Neuronal stem cell (in vitro differentiated cells): ENCODE measurements at regions not wholly inside any gene's neighbourhood (a gene's known extent, or its start where the extent isn't known, plus 50 kb on each side); places are given as distances from the start of the nearest gene placed in this dataset.
A peak's percentile ranks its signal among the peaks of the same experiment; 100 is the strongest.

ENCODE experiments used
- DNase-seq: peaks from one replicate; pipeline ENCODE4 v3.0.0-alpha.2; 2013; ENCODE audit warnings: low spot score
- H2AFZ ChIP-seq: one replicate; pipeline ENCODE4 v1.6.1; 2013; ENCODE audit warnings: mild to moderate bottlenecking, low read length, inconsistent platforms
- H2AK5ac ChIP-seq: 2 replicates; pipeline ENCODE4 v1.6.1; 2013; ENCODE audit warnings: low read depth, mild to moderate bottlenecking, inconsistent platforms, low read length, moderate library complexity, mixed read lengths
- H2BK120ac ChIP-seq: 2 replicates; pipeline ENCODE4 v1.6.1; 2013; ENCODE audit warnings: low read depth, mild to moderate bottlenecking, inconsistent platforms, low read length, moderate library complexity, mixed read lengths
- H2BK12ac ChIP-seq: one replicate; pipeline ENCODE4 v1.6.1; 2013; ENCODE audit warnings: low read length, inconsistent platforms
- H2BK15ac ChIP-seq: 2 replicates; pipeline ENCODE4 v1.6.1; 2013; ENCODE audit warnings: mild to moderate bottlenecking, low read length, inconsistent platforms, mixed read lengths
- H2BK5ac ChIP-seq: one replicate; pipeline ENCODE4 v1.6.1; 2013; ENCODE audit warnings: inconsistent platforms, mild to moderate bottlenecking, low read length, moderate library complexity
- H3K14ac ChIP-seq: one replicate; pipeline ENCODE4 v1.6.1; 2013; ENCODE audit warnings: low read length, inconsistent platforms
- H3K18ac ChIP-seq: 2 replicates; pipeline ENCODE4 v1.6.1; 2013; ENCODE audit warnings: low read length, inconsistent platforms
- H3K23ac ChIP-seq: 2 replicates; pipeline ENCODE4 v1.6.1; 2013; ENCODE audit warnings: low read depth, mild to moderate bottlenecking, mixed read lengths, low read length, inconsistent platforms; ENCODE audit not compliant: poor library complexity
- H3K27ac ChIP-seq: replicated peaks from 3 replicates; pipeline ENCODE4 v1.5.1; 2013; ENCODE audit warnings: low read length, inconsistent platforms
- H3K27me3 ChIP-seq, 3 experiments: 2 replicates each; pipeline ENCODE4 v1.6.1; 2013; ENCODE audit warnings: low read length in 3 of 3, mild to moderate bottlenecking in 2 of 3, inconsistent platforms in 1 of 3, low read depth in 1 of 3, mixed read lengths in 1 of 3, moderate library complexity in 1 of 3; ENCODE audit not compliant: control insufficient read depth in 3 of 3, insufficient read depth in 3 of 3
- H3K36me3 ChIP-seq, 2 donors: replicated peaks in 1 of 2; 2 replicates each; pipeline ENCODE4 v1.6.1; 2013; ENCODE audit warnings: low read length in 2 of 2; ENCODE audit not compliant: control insufficient read depth in 2 of 2, insufficient read depth in 2 of 2
- H3K4ac ChIP-seq: 2 replicates; pipeline ENCODE4 v1.6.1; 2013; ENCODE audit warnings: inconsistent platforms, mild to moderate bottlenecking, low read length, moderate library complexity
- H3K4me1 ChIP-seq, 2 donors: 1 replicate in 1 of 2; 2 replicates in 1 of 2; pipeline ENCODE4 v1.6.1; 2013; ENCODE audit warnings: low read length in 2 of 2, low read depth in 1 of 2; ENCODE audit not compliant: control insufficient read depth in 2 of 2, insufficient read depth in 1 of 2
- H3K4me2 ChIP-seq: one replicate; pipeline ENCODE4 v1.6.1; 2013; ENCODE audit warnings: mild to moderate bottlenecking, low read length, inconsistent platforms; ENCODE audit not compliant: insufficient read depth, poor library complexity, severe bottlenecking
- H3K4me3 ChIP-seq, 2 donors: 2 replicates each; pipeline ENCODE4 v1.5.1; 2013; ENCODE audit warnings: low read length in 2 of 2, mild to moderate bottlenecking in 2 of 2, inconsistent platforms in 1 of 2, moderate library complexity in 1 of 2
- H3K79me1 ChIP-seq: one replicate; pipeline ENCODE4 v1.6.1; 2013; ENCODE audit warnings: low read depth, mild to moderate bottlenecking, inconsistent platforms, low read length, moderate library complexity
- H3K9ac ChIP-seq: one replicate; pipeline ENCODE4 v1.6.1; 2013; ENCODE audit warnings: mild to moderate bottlenecking, low read depth, low read length, inconsistent platforms; ENCODE audit not compliant: poor library complexity
- H3K9me3 ChIP-seq, 2 donors: replicated peaks in 1 of 2; 2 replicates each; pipeline versions ENCODE3 to v1.6.1; 2013; ENCODE audit warnings: low read length in 2 of 2, mild to moderate bottlenecking in 2 of 2, inconsistent platforms in 1 of 2, low read depth in 1 of 2, mixed read lengths in 1 of 2, moderate library complexity in 1 of 2; ENCODE audit not compliant: control insufficient read depth in 2 of 2, insufficient read depth in 1 of 2
- H4K8ac ChIP-seq: one replicate; pipeline ENCODE4 v1.6.1; 2013; ENCODE audit warnings: low read depth, mild to moderate bottlenecking, inconsistent platforms, low read length, moderate library complexity
- H4K91ac ChIP-seq: one replicate; pipeline ENCODE4 v1.6.1; 2013; ENCODE audit warnings: low read length, low read depth, mild to moderate bottlenecking, inconsistent platforms; ENCODE audit not compliant: poor library complexity
- WGBS, 2 donors: extraction: QIAGEN DNeasy Blood & Tissue Kit; methylation state at CpG; one replicate each; pipeline ENCODE4 v1.1.7; 2013; ENCODE audit warnings: missing lambda C conversion rate in 2 of 2, mixed read lengths in 1 of 2; ENCODE audit not compliant: insufficient read length in 2 of 2, insufficient replicate concordance in 1 of 2; ENCODE audit errors: extremely low coverage in 2 of 2; 5-methylcytosine and 5-hydroxymethylcytosine counted together

DNA sequence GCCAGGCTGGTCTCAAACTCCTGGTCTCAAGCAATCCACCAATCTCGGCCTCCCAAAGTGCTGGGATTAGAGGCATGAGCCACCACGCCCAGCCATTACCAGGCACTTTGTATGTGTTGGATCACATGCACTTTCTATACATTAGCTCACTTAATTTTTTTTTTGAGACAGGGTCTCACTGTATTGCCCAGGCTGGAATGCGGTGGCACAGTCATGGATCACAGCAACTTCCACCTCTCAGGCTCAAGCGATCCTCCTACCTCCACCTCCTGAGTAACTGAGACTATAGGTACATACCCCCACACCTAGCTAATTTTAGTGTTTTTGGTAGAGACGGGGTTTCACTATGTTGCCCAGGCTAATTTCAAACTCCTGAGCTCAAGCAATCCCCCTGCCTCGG is 203.0 kb upstream of the MYL2 start:
- Histone ChIP-seq H3K14ac (no peak overlapping the region), H4K91ac (no peak overlapping the region)

DNA sequence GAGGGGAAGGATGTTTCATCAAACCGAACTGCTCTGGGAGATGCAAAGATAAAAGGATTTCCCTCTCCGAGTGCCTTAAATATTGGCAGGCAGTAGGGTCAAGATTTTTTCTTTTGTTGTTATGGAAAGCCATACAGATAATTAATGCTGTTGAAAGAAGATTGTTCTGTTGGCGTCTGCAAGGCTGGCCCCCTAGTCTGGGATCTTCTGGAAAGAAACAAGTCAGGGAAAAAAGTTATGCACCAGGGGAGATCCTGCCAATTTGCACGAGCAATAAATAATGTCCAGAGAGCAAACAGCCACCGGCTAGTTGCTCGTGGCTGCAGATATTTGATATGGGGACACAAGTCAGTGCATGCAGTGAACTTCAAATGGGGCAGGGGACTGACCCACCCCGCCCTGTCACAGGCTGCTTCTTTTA is 202.1 kb upstream of the MYL2 start:
- Histone ChIP-seq H3K9ac (no peak overlapping the region), H2BK120ac (no peak overlapping the region), H3K4me3 (no peak overlapping the region), H2AK5ac (no peak overlapping the region), H3K36me3 (no peaks in the 10 kb centered on the region), H4K91ac (no peak overlapping the region), H3K27me3 (no peaks in the 10 kb centered on the region), H3K4me2 (no peak overlapping the region), H3K18ac (no peak overlapping the region), H2BK12ac (no peak overlapping the region), H4K8ac (no peak overlapping the region), H3K14ac (no peak overlapping the region), H3K9me3 (no peaks in the 10 kb centered on the region), H2BK5ac (no peak overlapping the region), H3K4me1 (peaks cover 3 to 8% of the 10 kb centered on the region in 2 donors), H3K79me1 (no peaks in the 10 kb centered on the region), H3K4ac (no peak overlapping the region), H2AFZ (peak overlapping the region; percentile 46), H2BK15ac (no peak overlapping the region), H3K27ac (no peak overlapping the region), H3K23ac (no peak overlapping the region)
- no CpG with 5 or more reads among the region's 7 CpGs for WGBS, 2 donors
- DNase-seq = no peak

More for the DNA sequence above, 203.0 kb upstream of the MYL2 start:
- Histone ChIP-seq H4K8ac (no peak overlapping the region), H3K18ac (no peak overlapping the region), H3K4me1 (peaks cover 3 to 8% of the 10 kb centered on the region in 2 donors), H2BK120ac (no peak overlapping the region), H2BK12ac (no peak overlapping the region), H3K27ac (no peak overlapping the region), H3K9me3 (no peaks in the 10 kb centered on the region), H3K79me1 (no peaks in the 10 kb centered on the region), H2BK5ac (no peak overlapping the region), H2AFZ (no peak overlapping the region), H2AK5ac (no peak overlapping the region), H3K27me3 (no peaks in the 10 kb centered on the region), H3K4me3 (no peak overlapping the region), H2BK15ac (no peak overlapping the region), H3K36me3 (no peaks in the 10 kb centered on the region), H3K23ac (no peak overlapping the region), H3K4ac (no peak overlapping the region), H3K9ac (no peak overlapping the region), H3K4me2 (no peak overlapping the region)
- no CpG with 5 or more reads among the region's 6 CpGs for WGBS, 2 donors
- no peak for DNase-seq

DNA sequence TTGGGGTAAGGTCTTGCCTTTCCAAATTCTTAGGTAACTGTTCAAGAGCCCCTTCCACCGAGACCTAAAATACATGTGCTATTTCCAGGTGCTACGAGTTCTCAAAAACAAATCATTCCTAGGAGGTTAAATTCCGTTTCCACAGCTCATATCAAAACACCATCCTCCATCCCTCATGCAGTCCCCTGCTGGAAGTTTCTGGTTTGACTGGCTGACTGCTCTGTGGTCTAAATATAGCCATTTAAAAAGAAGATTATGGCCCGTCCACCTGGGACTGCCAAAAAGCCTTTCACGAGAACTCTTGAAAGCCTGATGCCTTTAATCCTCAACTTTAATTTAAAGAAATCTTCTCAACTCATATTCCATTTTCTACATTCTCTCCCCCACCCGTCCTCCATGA is 201.5 kb upstream of the MYL2 start:
- H4K91ac ChIP-seq = no peak overlapping the region
- 100% methylated on average over 1 of the region's 6 CpGs; no CpG with 5 or more reads in 1 of the 2 donors for WGBS, 2 donors
- no peak overlapping the region for H3K4me2 ChIP-seq
- H2BK5ac ChIP-seq = no peak overlapping the region
- H2BK120ac ChIP-seq = no peak overlapping the region
- H3K27ac ChIP-seq = no peak overlapping the region
- H2BK12ac ChIP-seq = no peak overlapping the region
- no peak for DNase-seq
- peaks cover 0 to 2% of the 10 kb centered on the region in 2 donors for H3K9me3 ChIP-seq
- H2AK5ac ChIP-seq = no peak overlapping the region
- H3K27me3 ChIP-seq = no peaks in the 10 kb centered on the region
- H3K36me3 ChIP-seq = no peaks in the 10 kb centered on the region
- peaks cover 3 to 8% of the 10 kb centered on the region in 2 donors for H3K4me1 ChIP-seq
- no peak overlapping the region for H2BK15ac ChIP-seq
- H3K4ac ChIP-seq = no peak overlapping the region
- H2AFZ ChIP-seq = peak overlapping the region; percentile 46
- H3K14ac ChIP-seq = no peak overlapping the region
- H3K9ac ChIP-seq = no peak overlapping the region
- no peak overlapping the region for H3K23ac ChIP-seq
- H3K4me3 ChIP-seq = no peak overlapping the region
- H3K79me1 ChIP-seq = no peaks in the 10 kb centered on the region
- no peak overlapping the region for H3K18ac ChIP-seq
- no peak overlapping the region for H4K8ac ChIP-seq

DNA sequence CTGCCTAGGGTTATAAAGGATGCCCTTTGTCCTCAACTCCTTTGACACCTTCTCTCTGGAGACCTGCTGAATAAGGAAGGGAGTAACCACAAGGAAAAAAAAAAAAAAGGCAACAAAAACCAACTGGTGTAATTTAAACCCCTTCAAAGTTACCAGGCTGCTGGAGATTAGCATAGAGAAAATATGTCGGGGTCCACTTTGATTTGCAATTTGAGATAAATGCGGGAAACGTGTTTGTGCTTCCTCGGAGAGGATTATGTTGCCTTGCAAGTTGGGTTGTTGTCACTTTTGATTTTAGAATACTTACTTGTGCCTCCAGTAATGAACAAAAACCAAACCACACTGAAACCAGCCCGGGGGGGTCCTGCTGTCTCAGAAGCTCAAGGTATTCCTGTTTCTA is 200.2 kb upstream of the MYL2 start:
- WGBS, 2 donors = no CpG with 5 or more reads among the region's 5 CpGs
- H3K4ac ChIP-seq = no peak overlapping the region
- no peak overlapping the region for H3K23ac ChIP-seq
- no peak overlapping the region for H3K9ac ChIP-seq
- H3K4me2 ChIP-seq = no peak overlapping the region
- H4K8ac ChIP-seq = no peak overlapping the region
- H2AFZ ChIP-seq = no peak overlapping the region
- peaks cover 3 to 8% of the 10 kb centered on the region in 2 donors for H3K4me1 ChIP-seq
- H3K14ac ChIP-seq = no peak overlapping the region
- H2BK12ac ChIP-seq = no peak overlapping the region
- H3K9me3 ChIP-seq = peaks cover 0 to 2% of the 10 kb centered on the region in 2 donors
- no peak overlapping the region for H3K27ac ChIP-seq
- H3K18ac ChIP-seq = no peak overlapping the region
- H3K79me1 ChIP-seq = no peaks in the 10 kb centered on the region
- no peak overlapping the region for H2BK15ac ChIP-seq
- H2AK5ac ChIP-seq = no peak overlapping the region
- no peak for DNase-seq
- no peak overlapping the region for H3K4me3 ChIP-seq
- no peak overlapping the region for H2BK120ac ChIP-seq
- H3K36me3 ChIP-seq = no peaks in the 10 kb centered on the region
- no peak overlapping the region for H2BK5ac ChIP-seq
- H3K27me3 ChIP-seq = no peaks in the 10 kb centered on the region
- no peak overlapping the region for H4K91ac ChIP-seq
